GM18498 (cell line): ENCODE measurements at regions not wholly inside any gene's neighbourhood (a gene's known extent, or its start where the extent isn't known, plus 50 kb on each side); places are given as distances from the start of the nearest gene placed in this dataset.
"Not testable (repeated sequence)": the region's sequence is repeated elsewhere in the genome, so short reads cannot be mapped to it uniquely, and the experiment has no call there.

Experiments used
- ATAC-seq: cut with Tn5 transposase; IDR thresholded peaks from one replicate; pipeline ENCODE4 v1.9.1; 2021; ENCODE audit warnings: mild to moderate bottlenecking, moderate library complexity; ENCODE audit not compliant: unreplicated experiment

- no peak for ATAC-seq
Observed at GRCh38 chr9:22216730-22217172, 207.6 kb upstream of the CDKN2B start.

- ATAC-seq: no peak
Observed at GRCh38 chr9:22217254-22217653, 208.1 kb upstream of the CDKN2B start.

GRCh38 chr9:22225856-22226255, 216.8 kb upstream of the CDKN2B start:
- not testable (repeated sequence) for ATAC-seq

- no peak for ATAC-seq
Observed at GRCh38 chr9:22227986-22228385, 218.6 kb upstream of the DMRTA1 start.

- no peak for ATAC-seq
Observed at GRCh38 chr9:22228542-22228941, 218.1 kb upstream of the DMRTA1 start.

GRCh38 chr9:22229069-22229468, 217.6 kb upstream of the DMRTA1 start:
- ATAC-seq: no peak

- ATAC-seq: not testable (repeated sequence)
Observed at GRCh38 chr9:22231309-22231708, 215.3 kb upstream of the DMRTA1 start.

- no peak for ATAC-seq
Observed at GRCh38 chr9:22232971-22233370, 213.7 kb upstream of the DMRTA1 start.

- no peak for ATAC-seq
Observed at GRCh38 chr9:22237497-22238363, 208.9 kb upstream of the DMRTA1 start.

- ATAC-seq: no peak
Observed at GRCh38 chr9:22238809-22239684, 207.6 kb upstream of the DMRTA1 start.

- ATAC-seq: peak; percentile 77
Observed at GRCh38 chr9:22240619-22241018, 206.0 kb upstream of the DMRTA1 start.

- ATAC-seq: no peak
Observed at GRCh38 chr9:22241024-22241423, 205.6 kb upstream of the DMRTA1 start.

- no peak for ATAC-seq
Observed at GRCh38 chr9:22241611-22242010, 205.0 kb upstream of the DMRTA1 start.

- peak; percentile 46 for ATAC-seq
Observed at GRCh38 chr9:22244139-22245011, 202.2 kb upstream of the DMRTA1 start.

GRCh38 chr9:22255337-22255736, 191.3 kb upstream of the DMRTA1 start:
- ATAC-seq: no peak

GRCh38 chr9:22256381-22256780, 190.2 kb upstream of the DMRTA1 start:
- ATAC-seq: no peak

GRCh38 chr9:22257026-22257816, 189.4 kb upstream of the DMRTA1 start:
- ATAC-seq: no peak

- ATAC-seq: no peak
Observed at GRCh38 chr9:22265038-22265437, 181.6 kb upstream of the DMRTA1 start.

GRCh38 chr9:22265534-22265933, 181.1 kb upstream of the DMRTA1 start:
- ATAC-seq: no peak

GRCh38 chr9:22274477-22274876, 172.1 kb upstream of the DMRTA1 start:
- no peak for ATAC-seq
